Right lobe of liver (tissue), 6 donors: ENCODE measurements at regions not wholly inside any gene's neighbourhood (a gene's known extent, or its start where the extent isn't known, plus 50 kb on each side); places are given as distances from the start of the nearest gene placed in this dataset.

Source experiments
- ATAC-seq, 4 donors: fragments of 200-7000 bp; cut with Tn5 transposase; one replicate each; pipeline ENCODE4 v1.9.1; 2020; ENCODE audit warnings: mild to moderate bottlenecking in 4 of 4, moderate library complexity in 4 of 4
- DNase-seq, 3 donors: peaks; one replicate each; pipeline ENCODE4 v3.0.0-alpha.2; 2020
- H3K27ac ChIP-seq, 3 donors: fragments of 200-600 bp; one replicate each; pipeline ENCODE4 v1.8.0; 2022
- H3K27me3 ChIP-seq, 2 donors: fragments of 200-600 bp; one replicate each; pipeline ENCODE4 v1.8.0; 2022
- H3K36me3 ChIP-seq, 4 donors: fragments of 200-600 bp; sonication (generic) in 1 of 4; one replicate each; pipeline versions ENCODE4 v1.5.1 to v1.8.0; 2017 to 2022; ENCODE audit warnings: control low read depth in 1 of 4
- H3K4me1 ChIP-seq, 4 donors: fragments of 200-600 bp; sonication (generic) in 1 of 4; one replicate each; pipeline versions ENCODE4 v1.5.1 to v1.8.0; 2017 to 2022; ENCODE audit warnings: control low read depth in 1 of 4
- H3K4me3 ChIP-seq, 3 donors: fragments of 200-600 bp; one replicate each; pipeline ENCODE4 v1.8.0; 2022
- H3K9me3 ChIP-seq, 4 donors: fragments of 200-600 bp; sonication (generic) in 1 of 4; one replicate each; pipeline versions ENCODE4 v1.5.1 to v1.8.0; 2017 to 2022; ENCODE audit warnings: control low read depth in 1 of 4
- POLR2A ChIP-seq: fragments of 450-650 bp; IDR thresholded peaks from one replicate; pipeline ENCODE4 v1.6.1; 2017; ENCODE audit warnings: antibody characterized with exemption, mild to moderate bottlenecking
- WGBS: methylation state at CpG from one replicate; pipeline ENCODE4 v1.1.6; 2018; ENCODE audit warnings: low coverage, low lambda C conversion rate; ENCODE audit not compliant: insufficient coverage; ENCODE audit errors: missing lambda C conversion rate; 5-methylcytosine and 5-hydroxymethylcytosine counted together
- intact Hi-C, 2 donors: fragments of 100-400 bp; cut with DNase I; formaldehyde crosslinking; loops; one replicate each; pipeline versions ENCODE4 v1.11.2 to v1.14.1; 2022
- TF ChIP-seq, protein P1 (sequence below), 4 donors: fragments of 200-600 bp in 3 of 4; fragments of 450-650 bp in 1 of 4; IDR thresholded peaks; one replicate each; pipeline versions ENCODE4 v1.5.1 to v1.8.0; 2016 to 2022; ENCODE audit warnings: antibody characterized with exemption in 4 of 4, mild to moderate bottlenecking in 2 of 4
- donor health status: DM: no; HTN: yes; CAD: no.
- donor health status: DM: no; HTN: no; CAD: no.
- donor health status: DM: no; HTN: no; CAD: no.
- donor health status: DM: no; HTN: yes; CAD: no.
- donor health status: DM: no; HTN: yes; CAD: no.

DNA sequence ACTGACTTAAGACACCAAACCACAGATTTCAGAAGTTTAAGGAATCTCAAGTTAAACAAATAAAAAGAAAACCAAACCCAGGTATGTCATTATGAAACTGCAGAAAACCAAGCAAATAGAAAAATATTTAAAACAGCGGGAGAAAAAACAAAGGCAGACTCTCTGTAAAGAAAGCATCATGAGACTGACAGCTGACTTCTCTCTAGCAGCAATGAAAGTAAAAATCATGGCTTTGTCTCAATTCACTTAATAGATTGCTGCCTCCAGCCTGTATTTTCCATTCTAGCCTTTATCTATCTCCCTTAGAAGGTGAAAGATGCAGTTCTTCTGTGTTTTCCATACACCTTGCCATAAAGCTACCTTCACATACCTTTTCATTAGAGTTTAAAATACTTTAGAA lies 131.1 kb upstream of the IPO5 start:
- no peak overlapping the region for H3K4me3 ChIP-seq
- intact Hi-C loops = no loop called here
- no peaks in the 10 kb centered on the region for H3K36me3 ChIP-seq
- ATAC-seq (no peak), DNase-seq (no peak)
- no peaks in the 10 kb centered on the region for H3K9me3 ChIP-seq
- no peak for TF ChIP-seq POLR2A
- TF ChIP-seq, protein P1, sequence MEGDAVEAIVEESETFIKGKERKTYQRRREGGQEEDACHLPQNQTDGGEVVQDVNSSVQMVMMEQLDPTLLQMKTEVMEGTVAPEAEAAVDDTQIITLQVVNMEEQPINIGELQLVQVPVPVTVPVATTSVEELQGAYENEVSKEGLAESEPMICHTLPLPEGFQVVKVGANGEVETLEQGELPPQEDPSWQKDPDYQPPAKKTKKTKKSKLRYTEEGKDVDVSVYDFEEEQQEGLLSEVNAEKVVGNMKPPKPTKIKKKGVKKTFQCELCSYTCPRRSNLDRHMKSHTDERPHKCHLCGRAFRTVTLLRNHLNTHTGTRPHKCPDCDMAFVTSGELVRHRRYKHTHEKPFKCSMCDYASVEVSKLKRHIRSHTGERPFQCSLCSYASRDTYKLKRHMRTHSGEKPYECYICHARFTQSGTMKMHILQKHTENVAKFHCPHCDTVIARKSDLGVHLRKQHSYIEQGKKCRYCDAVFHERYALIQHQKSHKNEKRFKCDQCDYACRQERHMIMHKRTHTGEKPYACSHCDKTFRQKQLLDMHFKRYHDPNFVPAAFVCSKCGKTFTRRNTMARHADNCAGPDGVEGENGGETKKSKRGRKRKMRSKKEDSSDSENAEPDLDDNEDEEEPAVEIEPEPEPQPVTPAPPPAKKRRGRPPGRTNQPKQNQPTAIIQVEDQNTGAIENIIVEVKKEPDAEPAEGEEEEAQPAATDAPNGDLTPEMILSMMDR (IDR thresholded peaks at IDR 0.05) = no peak
- H3K27ac ChIP-seq = no peak overlapping the region
- no peaks in the 10 kb centered on the region for H3K4me1 ChIP-seq
- WGBS = 70% methylated on average over 1 of the region's 1 CpG
- no peaks in the 10 kb centered on the region for H3K27me3 ChIP-seq

DNA sequence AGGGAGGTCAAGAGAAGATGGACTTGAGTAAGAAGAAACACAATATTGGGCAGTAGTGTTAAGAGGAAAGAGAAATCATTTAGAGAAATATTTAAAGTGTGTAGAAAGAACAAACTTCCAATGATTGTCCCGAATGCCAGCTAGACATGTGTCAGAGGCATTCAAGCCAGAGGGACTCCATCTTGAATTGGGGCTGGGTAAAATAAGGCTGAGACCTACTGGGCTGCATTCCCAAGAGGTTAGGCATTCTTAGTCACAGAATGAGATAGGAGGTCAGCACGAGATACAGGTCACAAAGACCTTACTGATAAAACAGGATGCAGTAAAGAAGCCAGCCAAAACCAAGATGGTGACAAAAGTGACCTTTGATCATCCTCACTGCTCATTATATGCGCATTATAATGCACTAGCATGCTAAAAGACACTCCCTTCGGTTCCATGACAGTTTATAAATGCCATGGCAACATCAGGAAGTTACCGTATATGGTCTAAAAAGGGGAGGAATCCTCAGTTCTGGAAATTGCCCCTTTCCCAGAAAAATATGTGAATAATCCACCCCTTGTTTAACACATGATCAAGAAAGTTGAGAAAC lies 127.0 kb upstream of the IPO5 start:
- 67% methylated on average over 5 of the region's 5 CpGs for WGBS
- no peak overlapping the region for H3K4me3 ChIP-seq
- ATAC-seq = no peak

DNA sequence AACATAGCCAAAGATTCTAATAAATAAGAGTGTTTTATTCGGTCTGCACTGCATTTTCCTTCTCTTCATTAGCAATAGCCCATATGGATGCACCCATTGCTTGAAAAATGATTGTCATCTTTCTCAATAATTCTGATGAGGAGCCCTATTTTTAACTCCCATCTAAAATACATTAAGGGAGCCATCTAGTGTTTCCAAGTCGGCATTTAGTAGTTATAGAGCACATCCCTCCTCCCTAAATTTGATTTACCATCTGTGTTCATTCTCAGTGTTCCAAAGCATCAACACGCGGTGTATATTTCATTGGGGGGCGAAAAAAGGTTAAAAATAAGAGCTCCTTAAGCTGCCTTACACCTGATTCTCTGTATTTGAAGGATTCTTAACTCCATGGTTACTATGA lies 119.2 kb upstream of the IPO5 start:
- Histone ChIP-seq H3K27ac (no peak overlapping the region), H3K4me3 (no peak overlapping the region), H3K9me3 (no peaks in the 10 kb centered on the region), H3K27me3 (no peaks in the 10 kb centered on the region), H3K4me1 (no peaks in the 10 kb centered on the region), H3K36me3 (no peaks in the 10 kb centered on the region)
- no peak for ATAC-seq
- intact Hi-C loops = no loop called here
- WGBS = 50% methylated on average over 5 of the region's 5 CpGs
- TF ChIP-seq, protein P1 (IDR thresholded peaks at IDR 0.05) = no peak
- TF ChIP-seq POLR2A = no peak
- DNase-seq = no peak

More for the DNA sequence above, 127.0 kb upstream of the IPO5 start:
- Histone ChIP-seq H3K4me1 (no peaks in the 10 kb centered on the region), H3K9me3 (no peaks in the 10 kb centered on the region), H3K27ac (no peak overlapping the region), H3K36me3 (no peaks in the 10 kb centered on the region), H3K27me3 (no peaks in the 10 kb centered on the region)
- intact Hi-C loops = no loop called here
- no peak for DNase-seq
- TF ChIP-seq, protein P1 (IDR thresholded peaks at IDR 0.05) = no peak
- no peak for TF ChIP-seq POLR2A

DNA sequence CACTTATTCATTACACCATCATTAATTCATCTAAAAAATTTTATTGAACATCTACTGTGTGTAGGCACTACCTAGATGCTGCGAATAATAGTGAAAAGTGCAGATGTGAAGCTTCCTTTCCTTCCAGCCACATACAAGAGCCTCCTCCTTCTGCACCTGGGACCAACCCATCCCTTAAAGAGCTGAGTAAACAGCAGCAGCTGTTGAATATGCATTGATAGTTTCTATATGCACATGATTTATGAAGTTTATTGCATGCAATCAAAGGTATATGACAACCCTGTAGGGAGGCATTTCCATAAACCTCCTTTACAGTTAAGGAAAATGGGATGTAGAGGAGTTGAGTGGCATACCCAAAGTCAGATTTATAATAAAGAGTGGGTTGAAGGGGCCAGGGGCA lies 110.3 kb upstream of the IPO5 start:
- Histone ChIP-seq H3K9me3 (no peaks in the 10 kb centered on the region), H3K4me3 (no peak overlapping the region), H3K36me3 (no peaks in the 10 kb centered on the region), H3K4me1 (no peaks in the 10 kb centered on the region), H3K27me3 (no peaks in the 10 kb centered on the region), H3K27ac (no peak overlapping the region)
- WGBS = 58% methylated on average over 1 of the region's 1 CpG
- intact Hi-C loops = no loop called here
- no peak for DNase-seq
- ATAC-seq = no peak
- TF ChIP-seq, protein P1 (IDR thresholded peaks at IDR 0.05) = no peak

DNA sequence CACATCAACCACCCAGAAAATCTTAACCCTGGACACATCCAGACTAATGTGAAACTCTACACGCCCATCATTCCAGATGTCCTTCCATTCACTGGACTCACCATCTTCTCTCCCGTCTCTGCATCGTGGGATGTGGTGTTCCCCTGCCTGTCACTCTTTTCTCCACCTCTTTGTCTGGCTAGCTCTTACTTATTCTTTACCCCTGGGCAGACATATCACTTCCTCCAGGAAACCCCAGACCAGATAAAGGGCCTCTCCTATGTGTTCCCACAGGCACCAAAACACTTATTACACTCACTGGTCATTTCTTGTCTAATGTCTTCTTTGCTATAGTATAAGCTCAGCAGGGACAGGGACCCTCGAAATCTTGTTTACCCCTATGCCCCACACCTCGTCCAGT lies 109.3 kb upstream of the IPO5 start:
- Histone ChIP-seq H3K4me3 (no peak overlapping the region), H3K4me1 (no peaks in the 10 kb centered on the region), H3K27me3 (no peaks in the 10 kb centered on the region), H3K9me3 (no peaks in the 10 kb centered on the region), H3K27ac (no peak overlapping the region), H3K36me3 (no peaks in the 10 kb centered on the region)
- no peak for TF ChIP-seq POLR2A
- TF ChIP-seq, protein P1 (IDR thresholded peaks at IDR 0.05) = no peak
- intact Hi-C loops = no loop called here
- ATAC-seq = no peak
- 66% methylated on average over 5 of the region's 5 CpGs for WGBS
- DNase-seq = no peak
